ENCODE measurements at regions not wholly inside any gene's neighbourhood (a gene's known extent, or its start where the extent isn't known, plus 50 kb on each side); places are given as distances from the start of the nearest gene placed in this dataset.

DNA sequence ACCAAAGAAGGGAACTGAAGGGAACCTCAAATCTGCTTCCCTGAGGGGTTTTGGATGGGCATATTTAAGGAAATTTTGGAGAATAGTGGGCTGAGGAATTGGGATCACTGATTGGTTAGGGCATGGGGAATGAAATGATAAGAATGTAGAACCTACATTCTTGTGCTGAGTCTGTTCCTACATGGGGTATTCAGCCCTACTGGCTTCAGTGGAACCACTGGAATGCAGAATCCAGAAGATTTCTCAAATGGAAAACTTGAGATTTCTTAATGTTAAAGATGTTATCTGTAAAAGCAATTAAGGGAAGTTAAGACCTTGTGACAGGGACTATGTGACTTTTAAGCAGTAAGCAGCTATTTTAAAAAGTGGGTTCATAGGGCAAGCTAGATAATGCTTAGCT is 1062.4 kb downstream of the AGBL1 start:
- TF ChIP-seq POLR2A (IDR thresholded peaks at IDR 0.05; ENCODE audit: low read depth) (no peak), POLR2AphosphoS5 (IDR thresholded peaks at IDR 0.05) (no peak)
- TF ChIP-seq, protein P1, sequence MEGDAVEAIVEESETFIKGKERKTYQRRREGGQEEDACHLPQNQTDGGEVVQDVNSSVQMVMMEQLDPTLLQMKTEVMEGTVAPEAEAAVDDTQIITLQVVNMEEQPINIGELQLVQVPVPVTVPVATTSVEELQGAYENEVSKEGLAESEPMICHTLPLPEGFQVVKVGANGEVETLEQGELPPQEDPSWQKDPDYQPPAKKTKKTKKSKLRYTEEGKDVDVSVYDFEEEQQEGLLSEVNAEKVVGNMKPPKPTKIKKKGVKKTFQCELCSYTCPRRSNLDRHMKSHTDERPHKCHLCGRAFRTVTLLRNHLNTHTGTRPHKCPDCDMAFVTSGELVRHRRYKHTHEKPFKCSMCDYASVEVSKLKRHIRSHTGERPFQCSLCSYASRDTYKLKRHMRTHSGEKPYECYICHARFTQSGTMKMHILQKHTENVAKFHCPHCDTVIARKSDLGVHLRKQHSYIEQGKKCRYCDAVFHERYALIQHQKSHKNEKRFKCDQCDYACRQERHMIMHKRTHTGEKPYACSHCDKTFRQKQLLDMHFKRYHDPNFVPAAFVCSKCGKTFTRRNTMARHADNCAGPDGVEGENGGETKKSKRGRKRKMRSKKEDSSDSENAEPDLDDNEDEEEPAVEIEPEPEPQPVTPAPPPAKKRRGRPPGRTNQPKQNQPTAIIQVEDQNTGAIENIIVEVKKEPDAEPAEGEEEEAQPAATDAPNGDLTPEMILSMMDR (IDR thresholded peaks at IDR 0.05), result no peak
